HUES64 (cell line): ENCODE measurements at regions not wholly inside any gene's neighbourhood (a gene's known extent, or its start where the extent isn't known, plus 50 kb on each side); places are given as distances from the start of the nearest gene placed in this dataset.

Source experiments
- H3K27ac ChIP-seq: 2 replicates; pipeline ENCODE4 v1.7.0; 2013; ENCODE audit warnings: low read depth, low read length, inconsistent platforms
- H3K27me3 ChIP-seq: 2 replicates; pipeline ENCODE4 v1.6.1; 2013; ENCODE audit warnings: mild to moderate bottlenecking, low read length; ENCODE audit not compliant: insufficient read depth
- H3K36me3 ChIP-seq: 2 replicates; pipeline ENCODE4 v1.6.1; 2013; ENCODE audit warnings: mild to moderate bottlenecking, low read length; ENCODE audit not compliant: insufficient read depth
- H3K4me1 ChIP-seq: 2 replicates; pipeline ENCODE4 v1.6.1; 2013; ENCODE audit warnings: mild to moderate bottlenecking, low read length, moderate library complexity; ENCODE audit not compliant: insufficient read depth
- H3K4me3 ChIP-seq: 2 replicates; pipeline ENCODE4 v1.5.1; 2013; ENCODE audit warnings: mild to moderate bottlenecking, low read length, moderate library complexity
- H3K9ac ChIP-seq: 2 replicates; pipeline ENCODE4 v1.6.1; 2013; ENCODE audit warnings: mild to moderate bottlenecking, low read depth, low read length
- H3K9me3 ChIP-seq: 2 replicates; pipeline ENCODE4 v1.6.1; 2013; ENCODE audit warnings: low read depth, low read length; ENCODE audit not compliant: insufficient read depth
- WGBS: fragments of 150-250, 120-280 bp; methylation state at CpG from one replicate; pipeline ENCODE4 v1.1.7; 2013; ENCODE audit warnings: missing lambda C conversion rate; 5-methylcytosine and 5-hydroxymethylcytosine counted together

DNA sequence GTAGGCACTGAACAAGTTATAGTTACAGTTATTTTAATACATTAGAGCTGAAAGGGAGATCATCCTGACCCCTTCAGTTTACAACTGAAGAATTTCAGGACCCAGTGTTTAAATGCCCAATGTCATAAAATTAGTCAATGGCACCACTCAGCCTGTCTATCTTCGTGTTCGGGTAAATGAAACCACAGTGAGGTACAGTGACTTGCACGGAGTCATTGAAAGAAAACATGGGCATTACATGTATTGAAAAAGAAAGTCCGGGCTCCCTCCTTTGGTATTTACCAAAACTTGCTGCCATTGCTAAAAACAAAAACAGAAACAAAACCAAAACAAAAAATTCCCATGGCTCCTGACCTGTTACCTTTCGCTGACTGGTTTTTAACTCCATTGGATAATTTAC, 131.7 kb downstream of the SH2D1A start:
- no peaks in the 10 kb centered on the region for H3K27me3 ChIP-seq
- WGBS, result 92% methylated on average over 4 of the region's 5 CpGs

DNA sequence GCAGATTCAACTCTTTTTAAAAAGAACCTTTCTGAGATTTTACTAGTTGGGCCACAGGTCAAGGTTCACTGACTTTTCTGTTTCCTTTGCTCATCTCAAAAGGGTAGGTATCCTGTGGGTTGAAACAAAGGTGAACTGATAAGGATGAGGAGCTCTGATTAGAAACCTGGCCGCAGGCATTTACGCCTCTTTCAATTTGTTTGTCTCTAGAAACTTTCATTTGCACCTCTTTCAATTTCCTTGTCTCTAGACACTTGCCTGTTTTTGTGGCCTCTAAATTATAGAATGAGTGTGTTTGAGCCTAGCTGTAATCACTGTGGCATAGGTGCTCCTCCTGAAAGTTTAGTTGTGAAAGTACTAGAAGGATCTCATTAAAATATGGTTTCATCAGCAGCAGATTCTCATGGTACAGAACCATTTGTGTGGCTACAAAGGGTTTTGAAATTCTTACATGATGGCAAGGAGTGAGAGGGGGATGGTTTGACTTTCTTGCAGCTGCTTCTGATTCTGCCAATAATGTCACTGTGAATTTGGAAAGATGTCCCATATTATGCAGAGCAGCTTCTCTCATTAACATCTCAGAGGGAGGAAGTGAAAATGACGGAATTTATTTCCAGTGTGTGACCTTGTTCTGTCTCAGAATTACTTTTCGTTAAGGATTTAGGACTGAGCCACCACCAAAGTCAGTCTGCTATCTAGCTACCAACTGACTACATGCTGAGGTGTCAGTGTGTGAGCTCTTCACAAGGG, 142.2 kb downstream of the SH2D1A start:
- WGBS, result 84% methylated on average over 2 of the region's 4 CpGs
- no peaks in the 10 kb centered on the region for H3K36me3 ChIP-seq
- H3K4me3 ChIP-seq, result no peak overlapping the region
- no peak overlapping the region for H3K27ac ChIP-seq
- no peaks in the 10 kb centered on the region for H3K27me3 ChIP-seq
- H3K4me1 ChIP-seq, result peaks cover 4% of the 10 kb centered on the region
- no peak overlapping the region for H3K9ac ChIP-seq
- no peaks in the 10 kb centered on the region for H3K9me3 ChIP-seq

More for the DNA sequence above, 131.7 kb downstream of the SH2D1A start:
- H3K9ac ChIP-seq, result no peak overlapping the region
- no peak overlapping the region for H3K27ac ChIP-seq
- H3K9me3 ChIP-seq, result no peaks in the 10 kb centered on the region
- H3K36me3 ChIP-seq, result no peaks in the 10 kb centered on the region
- H3K4me1 ChIP-seq, result 0 out of 2 replicates have a peak, but pooled peaks cover 9% of the 10 kb centered on the region
- H3K4me3 ChIP-seq, result no peak overlapping the region

DNA sequence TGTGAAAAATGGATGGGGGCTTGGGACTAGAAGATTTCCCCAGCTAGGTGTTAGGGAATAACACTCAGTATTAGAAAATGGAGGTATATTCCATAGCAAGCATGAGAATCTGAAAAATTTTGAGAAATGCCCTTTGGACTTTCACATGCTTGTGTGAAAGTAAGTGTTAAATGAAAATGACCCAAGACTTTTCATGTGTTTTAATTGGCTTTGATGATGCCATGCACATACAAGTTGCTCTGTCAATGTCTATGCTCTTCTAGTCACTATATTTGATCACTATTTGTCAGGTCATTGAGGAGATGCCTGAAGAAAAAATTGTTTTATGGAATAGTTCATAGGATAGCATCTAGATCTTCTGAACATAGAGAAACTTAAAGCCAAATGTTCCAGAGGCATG, 147.6 kb downstream of the SH2D1A start:
- Histone ChIP-seq H3K36me3 (no peaks in the 10 kb centered on the region), H3K27ac (no peak overlapping the region), H3K4me1 (peaks cover 4% of the 10 kb centered on the region), H3K9me3 (no peaks in the 10 kb centered on the region), H3K27me3 (no peaks in the 10 kb centered on the region), H3K9ac (no peak overlapping the region), H3K4me3 (no peak overlapping the region)

DNA sequence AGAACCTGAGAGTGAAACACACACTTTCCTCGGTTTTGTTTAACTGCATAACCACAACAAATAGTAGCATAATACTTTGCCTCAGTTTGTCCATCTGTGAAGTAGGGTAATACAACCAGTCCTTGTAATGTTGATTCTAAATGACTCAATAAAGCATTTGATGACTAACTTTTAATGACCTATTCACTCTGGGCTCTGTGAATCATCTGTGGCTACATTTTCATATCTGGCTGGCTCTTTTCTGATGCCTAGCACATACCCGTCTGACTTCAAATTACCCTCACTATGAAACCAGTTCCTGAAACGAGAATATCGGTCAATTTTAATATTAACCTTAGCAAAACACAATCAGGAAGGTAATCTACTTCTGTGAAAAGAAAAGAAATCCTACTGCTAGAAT, 151.0 kb downstream of the SH2D1A start:
- Histone ChIP-seq H3K36me3 (no peaks in the 10 kb centered on the region), H3K9me3 (no peaks in the 10 kb centered on the region), H3K27ac (no peak overlapping the region), H3K9ac (no peak overlapping the region), H3K4me1 (peaks cover 14% of the 10 kb centered on the region), H3K27me3 (no peaks in the 10 kb centered on the region), H3K4me3 (no peak overlapping the region)
- WGBS, result 91% methylated on average over 4 of the region's 4 CpGs

DNA sequence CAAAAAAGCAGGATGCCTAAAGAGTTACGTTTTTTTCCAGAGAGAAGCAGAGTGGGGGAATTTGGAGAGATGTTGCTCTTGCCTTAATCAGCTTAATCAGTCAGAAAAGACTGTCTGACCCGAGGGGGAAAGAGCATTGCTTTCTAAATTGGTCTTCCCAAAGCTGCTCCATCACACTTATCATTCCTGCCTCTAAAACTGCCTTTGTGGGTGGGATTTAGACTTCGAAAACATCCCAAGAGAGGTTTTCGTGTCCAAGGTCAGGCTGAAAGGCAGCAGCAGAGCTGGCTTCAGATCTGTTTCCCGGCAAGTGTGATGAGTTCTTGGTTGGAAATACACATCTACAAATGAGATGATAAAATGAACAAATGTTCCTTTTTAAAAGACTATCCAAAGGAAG, 155.2 kb downstream of the SH2D1A start:
- Histone ChIP-seq H3K9ac (no peak overlapping the region), H3K4me1 (peaks cover 15% of the 10 kb centered on the region), H3K27me3 (no peaks in the 10 kb centered on the region), H3K9me3 (no peaks in the 10 kb centered on the region), H3K36me3 (no peaks in the 10 kb centered on the region), H3K27ac (no peak overlapping the region), H3K4me3 (no peak overlapping the region)
- WGBS, result 83% methylated on average over 4 of the region's 5 CpGs

DNA sequence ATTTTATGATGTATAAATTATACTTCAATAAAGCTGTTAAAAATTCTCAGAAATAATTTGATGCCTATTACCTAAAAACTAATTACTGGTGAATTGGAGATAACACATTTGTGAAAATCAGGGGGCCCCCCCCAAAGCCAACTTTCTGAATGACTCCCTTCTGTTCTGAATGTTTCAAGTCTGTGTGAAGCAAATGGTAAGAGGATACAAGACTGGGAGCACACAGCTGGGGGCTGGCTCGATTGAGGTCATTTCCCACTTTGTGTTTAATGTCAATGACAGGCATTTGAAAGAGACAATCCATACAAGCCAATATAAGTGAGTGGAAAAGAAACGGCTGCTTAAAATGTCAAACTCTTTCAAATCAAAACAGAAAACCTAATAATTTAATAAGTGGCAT, 155.8 kb downstream of the SH2D1A start:
- Histone ChIP-seq H3K27ac (no peak overlapping the region), H3K27me3 (no peaks in the 10 kb centered on the region), H3K9me3 (no peaks in the 10 kb centered on the region), H3K36me3 (no peaks in the 10 kb centered on the region), H3K4me3 (no peak overlapping the region), H3K4me1 (peaks cover 15% of the 10 kb centered on the region), H3K9ac (no peak overlapping the region)
- WGBS, result 33% methylated on average over 1 of the region's 2 CpGs

DNA sequence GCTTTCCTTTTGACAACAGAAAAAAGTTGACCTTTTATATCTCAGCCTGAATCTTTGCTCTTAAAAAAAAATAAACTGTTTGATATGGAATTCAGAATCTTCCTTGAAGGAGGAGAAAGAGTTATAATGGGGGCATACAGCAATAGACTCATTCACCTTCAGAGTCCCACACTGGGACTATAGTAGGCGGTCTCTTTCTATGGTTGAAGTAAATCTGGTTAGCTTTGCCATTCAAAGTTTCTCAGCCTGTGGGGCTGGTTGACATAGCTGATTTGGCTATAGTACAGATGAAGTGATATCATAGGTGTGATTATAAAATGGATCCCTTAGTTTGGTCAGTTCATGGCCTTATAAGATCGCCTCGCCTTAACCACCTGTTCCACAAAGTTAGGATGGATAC, 156.2 kb downstream of the SH2D1A start:
- peaks cover 15% of the 10 kb centered on the region for H3K4me1 ChIP-seq
- 100% methylated on average over 3 of the region's 3 CpGs for WGBS
- H3K9ac ChIP-seq, result no peak overlapping the region

DNA sequence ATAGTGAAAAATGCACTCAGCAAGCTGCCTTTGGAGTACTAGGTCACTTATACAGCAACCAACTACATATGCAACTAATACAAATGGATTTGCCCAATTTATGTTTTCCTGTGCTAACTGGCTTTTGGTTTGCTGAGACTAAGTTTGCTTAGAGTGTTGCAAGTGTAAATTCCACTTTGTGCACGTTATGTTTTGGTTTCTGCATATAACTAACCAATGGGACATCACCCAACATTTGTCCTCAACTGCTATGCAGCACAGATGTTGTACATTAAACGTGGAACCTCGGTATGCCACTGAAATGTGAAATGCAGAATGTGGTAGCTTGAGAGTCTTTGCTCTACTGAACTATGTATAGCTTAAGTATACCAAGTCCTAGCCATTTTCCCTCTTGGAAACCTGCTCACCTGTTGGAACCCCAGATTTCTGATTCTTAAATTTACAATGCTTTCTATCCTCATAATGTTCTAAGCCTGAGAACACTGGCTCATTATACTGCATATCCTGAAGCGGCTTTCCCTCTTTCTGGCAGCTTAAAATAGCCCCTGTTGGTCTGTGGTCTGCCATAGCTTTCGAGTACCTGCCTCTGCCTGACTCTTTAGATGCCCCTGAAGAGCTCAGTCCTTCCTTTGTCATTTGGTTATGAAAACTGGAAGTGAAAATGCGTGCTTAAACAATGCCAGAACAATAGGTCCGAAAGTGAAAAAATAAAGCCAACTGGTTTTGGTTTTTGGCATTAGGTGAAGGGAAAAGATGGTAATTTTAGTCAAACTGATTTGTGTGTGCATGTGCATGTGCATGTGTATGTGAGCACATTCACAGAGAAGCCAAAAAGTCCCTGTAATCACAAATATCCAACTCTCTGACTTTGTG, 158.0 kb downstream of the SH2D1A start:
- no peaks in the 10 kb centered on the region for H3K36me3 ChIP-seq

More for the DNA sequence above, 156.2 kb downstream of the SH2D1A start:
- Histone ChIP-seq H3K9me3 (no peaks in the 10 kb centered on the region), H3K4me3 (no peak overlapping the region), H3K36me3 (no peaks in the 10 kb centered on the region), H3K27me3 (no peaks in the 10 kb centered on the region), H3K27ac (no peak overlapping the region)

DNA sequence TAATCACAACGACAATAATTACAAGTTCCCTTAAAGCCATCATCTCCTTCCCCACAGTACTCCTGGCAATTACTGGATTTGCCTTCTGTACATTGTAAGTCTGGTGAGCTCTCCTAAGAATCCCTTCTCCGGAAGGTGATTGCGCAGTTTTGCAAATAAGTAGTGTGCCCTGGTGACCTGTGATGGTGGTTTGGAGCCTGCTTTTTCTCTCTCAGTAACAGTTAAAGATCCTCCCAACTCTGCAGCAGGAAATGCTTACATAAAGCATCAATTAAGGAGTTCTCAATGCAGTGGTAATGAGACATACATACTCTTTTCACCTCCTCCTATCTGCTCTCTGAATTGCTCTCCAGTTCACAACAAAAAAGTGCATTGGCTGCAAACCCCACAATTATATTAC, 159.7 kb downstream of the SH2D1A start:
- Histone ChIP-seq H3K4me1 (peaks cover 15% of the 10 kb centered on the region), H3K36me3 (no peaks in the 10 kb centered on the region), H3K4me3 (no peak overlapping the region), H3K9ac (no peak overlapping the region), H3K9me3 (no peaks in the 10 kb centered on the region), H3K27me3 (no peaks in the 10 kb centered on the region), H3K27ac (no peak overlapping the region)
- WGBS, result no CpG with 5 or more reads among the region's 3 CpGs

More for the DNA sequence above, 158.0 kb downstream of the SH2D1A start:
- Histone ChIP-seq H3K9me3 (no peaks in the 10 kb centered on the region), H3K27ac (no peak overlapping the region), H3K4me1 (peaks cover 15% of the 10 kb centered on the region), H3K9ac (no peak overlapping the region), H3K27me3 (no peaks in the 10 kb centered on the region), H3K4me3 (no peak overlapping the region)
- WGBS, result 92% methylated on average over 5 of the region's 7 CpGs

DNA sequence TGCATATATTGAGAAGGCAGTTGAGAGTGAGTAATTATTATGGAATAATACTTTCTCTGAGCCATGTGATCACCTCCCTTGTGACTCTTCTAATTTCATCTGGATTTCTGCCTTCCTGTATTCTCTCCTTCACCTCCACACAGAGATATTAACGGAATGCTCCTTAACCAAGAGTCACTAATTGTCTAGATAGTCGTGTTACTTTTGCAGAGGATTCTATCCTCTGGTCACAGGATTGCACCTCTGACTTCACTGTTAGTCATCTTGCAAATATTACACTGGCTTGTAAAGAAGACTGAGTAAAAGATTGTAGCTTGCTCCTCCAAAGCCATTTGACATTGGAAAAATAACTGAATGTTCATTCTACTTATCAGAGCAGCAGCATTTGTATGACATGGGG, 160.9 kb downstream of the SH2D1A start:
- no peaks in the 10 kb centered on the region for H3K36me3 ChIP-seq
- H3K9ac ChIP-seq, result no peak overlapping the region
- H3K4me1 ChIP-seq, result peaks cover 7% of the 10 kb centered on the region
- no peaks in the 10 kb centered on the region for H3K9me3 ChIP-seq
- no peak overlapping the region for H3K27ac ChIP-seq
- 93% methylated on average over 2 of the region's 2 CpGs for WGBS
- H3K27me3 ChIP-seq, result no peaks in the 10 kb centered on the region
- no peak overlapping the region for H3K4me3 ChIP-seq

DNA sequence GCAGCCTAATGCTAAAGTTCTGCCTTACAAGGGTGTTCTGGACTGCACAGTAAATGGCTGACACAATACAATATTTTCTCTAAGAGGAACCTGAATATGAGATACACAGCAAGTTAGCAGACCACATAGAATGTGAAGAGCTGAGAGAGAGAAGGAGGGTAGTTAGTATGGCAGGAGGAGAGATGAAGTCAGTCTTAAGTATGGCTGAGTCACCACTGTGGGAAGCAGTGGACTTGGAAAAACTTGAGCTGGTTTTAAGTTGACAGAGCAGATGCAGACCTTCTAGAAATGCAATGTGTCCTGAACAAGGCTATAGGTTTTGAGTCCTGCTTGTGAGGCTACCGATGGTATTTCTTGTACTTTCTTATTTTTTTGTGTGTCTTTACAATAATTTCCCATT, 172.5 kb downstream of the SH2D1A start:
- H3K9ac ChIP-seq, result no peak overlapping the region
- no peaks in the 10 kb centered on the region for H3K9me3 ChIP-seq
- H3K36me3 ChIP-seq, result no peaks in the 10 kb centered on the region
- no peaks in the 10 kb centered on the region for H3K4me1 ChIP-seq
- H3K4me3 ChIP-seq, result no peak overlapping the region
- H3K27ac ChIP-seq, result no peak overlapping the region
- H3K27me3 ChIP-seq, result no peaks in the 10 kb centered on the region
- WGBS, result 100% methylated on average over 1 of the region's 1 CpG
